HCEC 1CT (cell line): ENCODE measurements at regions not wholly inside any gene's neighbourhood (a gene's known extent, or its start where the extent isn't known, plus 50 kb on each side); places are given as distances from the start of the nearest gene placed in this dataset.

ENCODE experiments used
- DNase-seq: peaks from one replicate; pipeline ENCODE4 v3.0.0-alpha.2; 2017

- peak; percentile 83 for DNase-seq
Observed at GRCh38 chr7:46559194-46559832, 638.2 kb upstream of the IGFBP3 start.

DNA sequence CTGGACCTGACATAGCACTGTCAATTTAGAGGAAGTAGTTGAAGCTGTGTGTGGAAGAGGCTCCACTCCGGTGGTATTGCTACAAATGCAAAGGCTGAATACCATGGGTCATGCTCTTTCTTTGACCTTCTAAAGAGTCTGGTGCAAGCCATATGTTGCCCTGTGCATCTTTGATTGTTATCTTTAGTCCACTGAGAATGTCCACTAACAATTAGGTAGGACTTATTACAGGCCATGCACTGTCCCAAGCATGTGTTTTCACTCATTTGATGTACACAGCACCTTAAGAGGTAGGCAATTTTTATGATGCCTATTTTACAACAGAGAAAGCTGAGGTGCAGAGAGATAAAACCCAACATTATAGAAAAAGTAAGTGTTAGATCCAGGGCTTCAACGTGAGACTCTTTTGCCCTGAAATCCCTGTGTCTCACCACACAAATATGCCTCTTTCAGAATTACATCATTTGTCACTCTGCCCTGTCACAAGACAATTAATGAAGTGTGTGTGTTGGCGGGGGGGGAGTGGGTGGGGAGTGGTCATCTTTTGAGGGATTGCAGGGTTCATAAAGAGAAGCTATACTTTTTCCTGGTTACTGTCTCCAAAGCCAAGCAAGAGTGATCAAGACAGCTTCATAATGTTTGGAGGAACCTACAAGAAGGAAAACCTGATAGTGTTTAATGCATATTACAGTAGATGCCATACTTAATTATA is 637.6 kb upstream of the IGFBP3 start:
- DNase-seq: peak; percentile 55

- DNase-seq: no peak
Observed at GRCh38 chr7:46557781-46558180, 636.7 kb upstream of the IGFBP3 start.

- DNase-seq: no peak
Observed at GRCh38 chr7:46557295-46557711, 636.2 kb upstream of the IGFBP3 start.

DNA sequence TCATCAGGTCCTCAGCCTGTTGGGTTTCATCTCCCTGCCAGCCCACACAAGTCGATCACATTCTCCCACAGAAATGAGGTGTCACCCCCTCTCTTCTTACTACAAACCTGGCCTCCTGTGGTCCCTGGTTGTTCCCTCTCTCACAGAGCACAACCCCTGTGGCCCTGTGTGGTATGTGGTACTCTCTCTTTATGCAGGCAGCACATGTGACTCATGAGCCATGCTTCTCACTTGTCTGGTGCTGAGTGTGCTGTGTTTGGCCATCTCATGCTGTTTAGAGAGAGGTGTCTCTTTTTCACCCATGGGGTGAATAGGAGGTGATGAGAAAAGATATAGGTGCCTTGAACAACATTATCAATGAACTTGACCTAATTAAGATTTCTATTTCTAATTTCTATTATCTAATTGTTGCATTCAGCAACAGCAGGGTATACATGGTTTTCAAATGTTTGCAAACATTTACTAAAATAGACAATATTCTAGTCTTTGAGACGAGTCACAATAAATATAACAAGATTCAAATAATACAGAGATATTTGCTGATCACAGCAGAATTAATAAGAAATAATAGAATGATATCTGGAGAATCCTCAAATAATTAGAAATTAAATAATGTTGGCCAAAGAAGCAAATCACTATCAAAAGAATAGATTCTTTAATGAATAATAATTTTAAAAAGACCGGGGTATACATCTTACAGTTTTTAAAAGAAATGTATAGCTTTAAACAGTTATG is 633.8 kb upstream of the IGFBP3 start:
- DNase-seq: peak; percentile 44

- DNase-seq: no peak
Observed at GRCh38 chr7:46551603-46552002, 630.5 kb upstream of the IGFBP3 start.

DNA sequence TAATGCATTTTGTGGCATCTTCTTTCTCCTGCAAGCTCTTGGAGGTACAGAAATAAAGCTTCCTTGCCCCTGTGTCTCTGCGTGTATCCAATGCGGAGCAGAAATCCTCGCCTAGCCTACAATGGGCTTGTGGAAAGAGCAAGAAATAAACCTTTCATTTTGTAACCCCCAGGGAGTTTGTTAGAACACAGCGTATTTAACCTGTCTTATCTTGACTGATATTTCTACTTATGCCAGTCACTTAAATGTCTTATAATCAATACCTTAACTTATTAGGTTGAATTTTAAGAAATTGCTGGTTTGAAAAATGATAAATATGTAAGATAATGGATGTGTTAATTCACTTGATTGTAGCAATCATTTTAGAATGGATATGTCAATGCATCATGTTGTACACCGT is 629.8 kb upstream of the IGFBP3 start:
- DNase-seq: no peak

DNA sequence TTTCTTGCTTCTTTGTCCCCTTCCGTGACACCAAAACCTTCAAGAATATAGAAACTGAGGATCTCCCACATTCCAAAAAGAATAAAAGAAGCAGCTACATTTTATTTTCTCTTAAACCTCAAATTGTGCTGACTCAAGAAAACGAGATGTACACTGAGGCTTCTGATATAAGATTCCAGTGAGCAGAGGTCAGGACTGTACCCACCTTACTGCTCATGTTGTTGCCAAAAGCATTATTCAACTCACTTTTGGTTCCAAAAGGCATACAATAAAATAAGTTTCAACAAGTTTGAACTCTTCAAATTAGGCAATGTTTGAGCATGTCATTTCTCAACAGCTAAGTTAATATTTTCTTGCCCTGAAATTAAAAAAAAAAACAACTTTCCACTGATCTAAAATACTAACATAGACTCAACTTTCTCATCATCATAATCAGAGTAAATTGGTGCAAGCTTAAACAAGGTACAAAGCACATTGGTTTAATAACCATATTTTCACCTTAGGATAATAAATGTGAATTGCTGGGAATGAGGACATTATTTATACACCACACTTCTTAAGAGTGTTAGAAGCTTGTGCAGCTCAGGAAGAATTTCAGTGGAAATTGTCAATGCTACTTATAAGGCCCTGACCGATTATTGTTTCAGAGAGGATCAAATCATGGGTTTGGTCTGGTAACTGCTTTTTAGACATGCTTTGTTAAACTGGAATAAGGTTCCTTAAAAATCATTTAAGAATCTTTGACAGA is 629.0 kb upstream of the IGFBP3 start:
- no peak for DNase-seq

DNA sequence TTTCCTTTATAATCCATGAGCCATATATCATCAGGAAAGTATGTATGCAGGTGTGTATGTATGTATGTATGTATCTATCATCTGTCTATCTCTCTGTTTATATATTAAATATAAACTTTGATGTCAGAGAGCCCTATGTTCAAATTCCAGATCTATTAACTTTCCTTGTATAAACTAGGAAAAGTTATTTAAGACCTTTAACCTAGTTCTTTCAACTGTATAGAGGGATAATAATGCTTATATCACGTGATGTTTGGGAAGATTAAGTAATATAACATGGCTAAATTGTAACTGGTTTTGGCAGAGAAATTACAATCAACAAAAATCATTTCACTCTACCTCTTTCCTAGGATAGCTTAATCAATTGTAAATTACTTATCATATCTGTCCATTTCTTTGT is 628.3 kb upstream of the IGFBP3 start:
- no peak for DNase-seq

GRCh38 chr7:46547044-46547443 is 626.0 kb upstream of the IGFBP3 start:
- DNase-seq: no peak

DNA sequence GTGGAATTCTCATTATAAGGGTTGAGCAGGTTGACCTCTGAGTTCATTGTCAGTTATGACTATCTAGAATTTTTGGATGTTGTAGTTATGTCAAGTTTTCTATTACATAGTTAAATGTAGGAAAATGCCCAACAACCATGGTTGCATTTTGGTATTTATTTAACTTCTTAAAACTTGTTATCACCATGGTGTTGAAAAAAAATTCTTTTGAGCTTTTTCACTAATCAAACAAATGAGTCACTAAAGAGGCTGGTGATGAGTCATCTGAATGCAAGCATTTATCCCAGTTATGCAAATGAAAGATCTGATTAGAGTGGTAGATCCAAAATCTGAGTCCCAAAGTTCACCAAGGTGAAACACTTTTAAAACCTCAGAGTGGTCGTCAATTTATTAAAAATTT is 624.7 kb upstream of the IGFBP3 start:
- peak; percentile 86 for DNase-seq

DNA sequence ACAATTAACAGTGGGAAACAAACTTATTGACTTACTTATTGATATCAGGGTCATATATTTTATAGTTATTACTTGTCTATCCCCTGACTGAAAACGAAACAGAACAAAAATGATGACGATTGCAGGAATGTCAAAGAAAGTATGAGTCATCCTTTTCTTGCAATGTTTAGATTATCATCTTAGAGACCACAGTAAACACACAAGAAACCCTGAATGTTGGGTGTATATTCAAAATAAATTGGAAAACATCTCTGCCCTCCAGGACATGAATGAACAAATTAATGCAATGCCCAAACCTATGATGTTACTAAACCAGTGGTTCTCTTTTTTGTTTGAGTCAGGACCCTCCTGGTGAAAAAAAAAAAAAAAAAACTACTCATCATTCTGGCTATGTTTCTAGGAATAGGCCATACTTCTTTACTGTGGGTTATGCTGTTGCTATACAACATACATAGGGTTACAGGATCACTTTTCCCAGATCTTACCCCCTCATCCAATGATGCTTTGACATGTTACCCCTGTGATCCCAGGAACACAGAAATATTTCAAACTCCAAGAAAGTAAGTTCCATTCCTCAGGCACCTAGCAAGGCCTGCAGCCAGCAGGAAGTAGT is 623.4 kb upstream of the IGFBP3 start:
- peak; percentile 81 for DNase-seq

- DNase-seq: no peak
Observed at GRCh38 chr7:46542076-46542475, 621.0 kb upstream of the IGFBP3 start.

- DNase-seq: no peak
Observed at GRCh38 chr7:46539892-46540483, 618.9 kb upstream of the IGFBP3 start.

- no peak for DNase-seq
Observed at GRCh38 chr7:46537191-46537905, 616.3 kb upstream of the IGFBP3 start.

DNA sequence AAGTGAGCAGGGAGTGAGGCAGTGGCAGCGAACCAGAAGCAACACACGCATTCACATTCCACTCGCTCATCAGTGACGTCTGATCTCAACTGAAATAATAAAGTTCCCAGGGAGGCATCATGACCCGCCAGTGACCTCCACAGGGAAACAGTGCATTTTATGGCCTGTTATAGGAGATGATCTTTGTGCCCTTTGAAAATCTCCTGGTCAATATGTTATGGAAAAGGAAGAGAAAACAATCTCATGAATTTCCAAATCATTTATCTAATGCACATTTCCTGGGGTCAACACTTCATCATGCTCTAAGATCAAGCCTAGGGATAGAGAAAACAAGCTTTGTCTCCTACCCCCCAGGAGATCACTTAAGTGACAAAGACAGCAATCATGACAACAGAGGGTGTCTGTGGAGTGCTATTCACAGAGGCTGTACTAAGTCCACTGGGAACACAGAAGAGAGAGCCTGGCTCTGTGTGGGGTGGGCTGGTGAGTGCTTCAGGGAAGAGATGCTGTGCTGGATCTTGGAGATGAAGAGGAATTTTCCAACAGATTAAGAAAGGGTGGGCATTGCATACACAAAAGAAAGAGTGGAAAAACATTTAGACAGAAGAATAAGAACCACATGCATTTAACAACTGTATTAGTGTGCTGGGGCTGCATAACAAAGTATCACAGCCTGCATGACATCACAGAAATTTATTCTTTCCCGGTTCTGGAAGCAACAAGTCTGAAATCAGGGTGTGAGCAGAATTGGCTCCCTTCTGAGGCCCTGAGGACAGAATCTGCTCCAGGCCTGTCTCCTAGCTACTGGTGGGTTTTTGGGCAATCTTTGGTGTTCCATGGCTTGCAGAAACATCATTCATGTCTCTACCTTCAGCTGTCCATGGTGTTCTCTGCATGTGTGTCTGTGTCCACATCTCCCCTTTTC is 613.9 kb upstream of the IGFBP3 start:
- DNase-seq: no peak

GRCh38 chr7:46533946-46534345 is 612.9 kb upstream of the IGFBP3 start:
- DNase-seq: no peak

- no peak for DNase-seq
Observed at GRCh38 chr7:46532571-46532970, 611.5 kb upstream of the IGFBP3 start.

- no peak for DNase-seq
Observed at GRCh38 chr7:46530081-46530750, 609.1 kb upstream of the IGFBP3 start.

DNA sequence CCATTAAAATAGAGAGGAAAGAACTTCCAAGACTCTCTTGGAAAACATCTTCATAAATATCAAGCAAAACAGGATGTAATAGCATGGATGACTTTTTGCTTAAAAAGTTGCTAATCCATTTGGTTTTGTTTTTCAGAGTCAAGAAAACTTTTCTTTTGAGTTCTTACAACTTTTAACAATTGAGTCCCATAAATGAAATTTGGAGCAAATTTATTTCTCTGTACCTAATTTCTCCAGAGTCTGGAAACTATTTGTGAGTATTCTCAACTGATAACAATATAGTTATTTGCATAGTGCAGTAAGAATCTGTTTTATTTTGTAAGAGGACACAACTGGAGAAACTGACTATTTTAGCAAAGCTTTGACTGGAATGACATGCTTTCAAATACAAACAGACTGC is 606.3 kb upstream of the IGFBP3 start:
- no peak for DNase-seq
